GM23248 (cell line): ENCODE measurements at regions not wholly inside any gene's neighbourhood (a gene's known extent, or its start where the extent isn't known, plus 50 kb on each side); places are given as distances from the start of the nearest gene placed in this dataset.

Source experiments
- EZH2 ChIP-seq: fragments of 200-600 bp; sonication (generic); IDR thresholded peaks from 2 replicates; pipeline ENCODE4 v1.6.1; 2018; ENCODE audit warnings: antibody characterized with exemption, mild to moderate bottlenecking; ENCODE audit not compliant: insufficient read depth, poor library complexity, severe bottlenecking
- EZH2phosphoT487 ChIP-seq: fragments of 200-600 bp; sonication (generic); IDR thresholded peaks from 2 replicates; pipeline ENCODE4 v1.6.1; 2018; ENCODE audit warnings: antibody characterized with exemption, moderate library complexity, mild to moderate bottlenecking, low read depth; ENCODE audit not compliant: insufficient read depth

- TF ChIP-seq EZH2phosphoT487 (no peak), EZH2 (no peak)
Observed at GRCh38 chr17:77875881-77876509, 82.5 kb upstream of the TNRC6C start.
